ENCODE measurements at regions not wholly inside any gene's neighbourhood (a gene's known extent, or its start where the extent isn't known, plus 50 kb on each side); places are given as distances from the start of the nearest gene placed in this dataset.
"Not testable (repeated sequence)": the region's sequence is repeated elsewhere in the genome, so short reads cannot be mapped to it uniquely, and the experiment has no call there.

DNA sequence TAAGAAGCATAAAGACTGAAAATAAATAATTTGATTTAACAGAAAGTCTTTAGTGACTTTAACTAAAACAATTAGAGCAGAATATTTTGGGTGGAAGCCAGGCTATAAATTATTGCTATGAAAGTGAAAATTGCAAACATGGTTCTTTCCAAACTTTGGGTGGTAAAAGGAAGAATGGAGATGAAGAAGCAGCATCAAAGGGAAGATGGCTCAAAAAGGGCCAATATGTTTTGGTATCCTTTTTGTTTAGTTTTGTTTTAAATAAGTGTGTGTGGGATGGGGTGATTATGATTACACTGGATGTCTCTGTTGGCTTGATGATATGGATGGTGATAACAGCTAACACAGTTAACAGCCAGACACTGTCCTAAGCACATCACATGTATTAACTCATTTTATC, 153.7 kb downstream of the CYB561 start:
- DNase-seq (ENCODE audit: low spot score) = no peak

DNA sequence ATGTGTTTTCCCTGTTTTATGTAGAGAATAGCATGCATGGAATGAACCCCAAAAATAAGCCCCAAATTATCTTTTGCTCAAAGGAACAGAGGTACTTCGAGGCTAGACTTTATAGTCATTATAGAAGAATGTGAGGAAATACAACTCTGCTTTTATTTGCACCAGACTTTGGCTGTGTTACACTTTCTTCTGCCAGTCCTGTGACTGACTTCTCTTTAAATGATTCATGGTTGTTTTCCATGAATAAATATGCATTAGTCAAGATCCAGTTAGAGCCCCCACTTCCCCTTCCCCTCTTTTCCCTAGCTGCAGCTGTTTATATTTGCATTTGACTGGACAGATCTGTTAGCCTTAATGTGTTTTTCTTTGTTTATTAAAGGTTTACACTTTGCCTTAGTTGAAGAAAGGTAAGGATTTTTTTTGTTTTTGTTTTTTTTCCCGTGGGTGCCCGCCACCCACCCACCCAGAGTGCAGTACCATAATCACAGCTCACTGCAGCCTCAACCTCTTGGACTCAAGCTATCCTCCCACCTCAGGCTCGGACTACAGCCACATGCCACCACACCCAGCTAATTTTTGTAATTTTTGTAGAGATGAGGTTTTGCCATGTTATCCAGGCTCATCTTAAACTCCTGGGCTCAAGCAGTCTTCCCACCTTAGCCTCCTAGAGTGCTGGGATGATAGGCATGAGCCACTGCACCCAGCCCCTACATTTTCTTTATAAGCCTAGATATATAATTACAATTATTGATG, 152.6 kb downstream of the CYB561 start:
- DNase-seq (ENCODE audit: low spot score) = no peak

GRCh38 chr17:63294776-63295175, 151.3 kb downstream of the CYB561 start:
- no peak for DNase-seq (ENCODE audit: low spot score)

DNA sequence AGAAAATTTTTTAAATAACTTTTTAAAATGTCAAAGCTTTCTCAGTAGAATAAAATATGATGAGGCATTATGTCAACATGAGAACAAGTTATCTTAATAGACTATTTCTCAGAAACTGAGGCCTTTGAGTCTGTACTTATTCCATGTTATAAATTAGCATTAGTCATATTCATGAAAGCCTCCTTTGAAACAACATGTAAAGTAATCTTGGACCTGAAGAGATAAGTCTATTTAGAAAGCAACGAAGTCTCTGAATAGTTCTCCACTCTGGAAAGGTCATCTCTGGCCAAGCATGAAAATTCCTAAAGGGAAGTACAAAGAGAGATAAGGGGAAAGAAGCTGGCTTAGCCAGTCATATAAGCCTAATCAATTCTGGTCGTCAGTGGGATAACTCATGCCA, 150.8 kb downstream of the CYB561 start:
- DNase-seq (ENCODE audit: low spot score) = no peak

- DNase-seq (ENCODE audit: low spot score) = no peak
These were observed 150.1 kb downstream of the CYB561 start for GRCh38 chr17:63295839-63296590.

GRCh38 chr17:63298916-63299315, 147.2 kb downstream of the CYB561 start:
- DNase-seq (ENCODE audit: low spot score) = not testable (repeated sequence)

GRCh38 chr17:63304704-63305261, 141.3 kb downstream of the CYB561 start:
- DNase-seq (ENCODE audit: low spot score) = no peak

DNA sequence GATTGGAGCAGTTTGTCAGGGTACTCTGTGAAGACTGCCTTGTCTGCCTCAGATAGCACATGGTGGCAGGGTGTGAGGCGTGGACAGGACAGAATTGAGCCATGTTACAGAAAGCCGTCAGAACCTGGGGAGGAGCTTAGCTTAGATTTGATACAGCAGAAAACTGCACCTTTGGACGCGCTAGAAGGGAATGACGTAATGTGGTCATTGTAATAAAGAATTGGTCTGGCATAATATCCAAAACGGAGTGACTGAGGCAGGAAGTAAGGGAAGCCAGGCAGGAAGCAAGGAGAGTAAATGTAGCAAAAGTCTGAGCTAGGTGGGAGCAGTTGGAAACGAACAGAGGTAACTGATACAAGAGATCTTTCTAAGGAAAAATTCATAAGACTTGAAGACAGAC, 140.2 kb downstream of the CYB561 start:
- DNase-seq (ENCODE audit: low spot score) = no peak

DNA sequence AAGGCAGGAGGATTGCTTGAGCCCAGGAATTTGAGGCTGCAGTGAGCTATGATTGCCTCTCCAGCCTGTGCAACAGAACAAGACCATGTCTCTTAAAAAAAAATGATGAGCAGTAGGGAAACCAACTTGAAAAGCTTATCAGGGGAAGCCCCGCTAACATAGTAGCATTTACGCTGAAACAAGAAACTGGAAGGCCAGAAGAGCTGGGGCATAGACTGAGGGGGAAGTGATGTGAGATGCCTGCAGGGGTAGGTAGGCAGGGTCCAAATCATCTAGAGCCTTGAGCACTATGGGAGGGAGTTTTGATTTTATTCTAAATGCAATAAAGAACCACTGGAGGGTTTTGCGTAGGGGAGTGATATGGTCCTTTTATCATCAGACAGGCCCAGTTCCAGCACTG, 139.3 kb downstream of the CYB561 start:
- no peak for DNase-seq (ENCODE audit: low spot score)

DNA sequence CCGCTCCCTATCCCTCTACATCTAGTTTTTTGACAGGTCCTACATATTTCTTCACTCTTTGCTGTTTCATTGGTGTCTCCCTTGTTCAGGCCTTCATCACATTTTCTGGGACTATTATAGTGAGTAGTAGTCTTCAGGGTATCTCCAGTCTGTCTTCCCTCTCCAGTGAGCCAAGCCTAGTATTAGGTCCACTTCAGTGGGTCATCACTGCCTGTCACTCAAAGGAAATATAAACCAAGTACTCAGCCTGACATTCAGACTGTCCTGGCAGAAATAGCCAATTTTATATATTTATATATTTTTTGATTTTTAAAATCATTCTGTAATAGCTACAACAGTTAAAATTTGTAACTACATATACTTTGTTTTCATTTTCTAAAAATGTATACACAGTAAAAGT, 137.8 kb downstream of the CYB561 start:
- no peak for DNase-seq (ENCODE audit: low spot score)

GRCh38 chr17:63309021-63309420, 137.1 kb downstream of the CYB561 start:
- DNase-seq (ENCODE audit: low spot score) = no peak

DNA sequence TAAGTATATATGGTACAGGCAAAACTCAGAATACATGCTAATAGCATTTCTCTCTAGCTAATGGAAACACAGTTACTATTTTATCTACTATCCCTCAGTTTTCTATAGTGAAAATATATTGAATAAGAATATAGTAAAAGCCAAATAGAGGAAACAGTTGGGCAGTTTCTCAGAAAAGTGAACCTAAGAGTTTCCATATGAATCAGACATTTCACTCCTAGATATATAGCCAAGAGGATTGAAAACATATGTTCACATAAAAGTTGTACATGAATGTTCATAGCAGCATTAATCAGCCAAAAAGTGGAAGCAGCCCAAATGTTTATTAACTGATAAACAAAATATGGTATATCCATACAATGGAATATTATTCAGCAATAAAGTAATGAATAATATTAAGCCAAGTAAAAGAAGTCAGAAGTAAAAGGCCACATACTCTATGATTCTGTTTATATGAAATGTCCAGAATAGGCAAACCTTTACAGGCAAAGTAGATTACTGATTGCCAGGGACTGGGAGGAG, 134.6 kb downstream of the CYB561 start:
- DNase-seq (ENCODE audit: low spot score) = no peak

DNA sequence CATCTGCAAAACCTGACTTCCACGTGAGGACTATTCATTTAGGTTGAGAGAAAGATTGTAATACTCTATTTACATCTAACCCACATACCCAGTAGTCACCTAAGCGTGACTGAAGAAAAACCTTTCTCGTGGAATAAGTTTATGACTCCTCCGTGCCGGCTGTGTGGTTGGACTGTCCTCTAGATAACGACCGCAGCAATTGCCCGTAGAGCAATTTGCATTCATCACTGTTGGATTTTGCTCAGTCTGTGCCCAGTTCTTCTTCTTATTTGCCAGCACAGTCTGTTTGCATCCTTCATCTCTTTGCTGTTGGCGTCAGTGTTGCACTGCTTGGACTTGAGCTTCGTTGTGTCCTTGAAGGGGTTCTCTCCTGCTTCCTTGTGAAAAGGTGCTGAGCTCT, 131.3 kb downstream of the CYB561 start:
- no peak for DNase-seq (ENCODE audit: low spot score)

DNA sequence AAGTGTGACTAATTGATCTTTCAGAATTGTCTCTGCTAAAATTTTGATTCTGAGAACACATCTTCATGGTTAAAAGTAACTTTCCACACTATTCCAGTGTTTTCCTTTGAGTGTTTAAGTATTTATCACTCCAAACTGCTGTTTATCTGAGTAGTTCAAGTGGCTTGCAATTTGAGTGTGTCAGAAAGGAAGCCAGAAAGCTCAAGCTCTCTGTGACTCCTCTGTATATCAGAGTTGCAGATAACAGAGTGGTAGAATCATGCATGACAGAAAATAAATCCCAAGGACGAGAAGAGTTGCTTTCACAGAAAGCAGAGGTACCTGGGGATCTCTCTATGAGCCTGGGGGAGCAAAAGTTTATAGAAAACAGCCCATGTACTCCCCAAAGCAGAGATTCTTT, 130.0 kb downstream of the CYB561 start:
- DNase-seq (ENCODE audit: low spot score) = no peak

GRCh38 chr17:63317166-63317840, 128.8 kb downstream of the CYB561 start:
- no peak for DNase-seq (ENCODE audit: low spot score)

- no peak for DNase-seq (ENCODE audit: low spot score)
These were observed 120.3 kb downstream of the CYB561 start for GRCh38 chr17:63325808-63326207.

- no peak for DNase-seq (ENCODE audit: low spot score)
These were observed 116.2 kb downstream of the CYB561 start for GRCh38 chr17:63329876-63330275.

GRCh38 chr17:63331301-63332061, 114.6 kb downstream of the CYB561 start:
- DNase-seq (ENCODE audit: low spot score) = no peak

DNA sequence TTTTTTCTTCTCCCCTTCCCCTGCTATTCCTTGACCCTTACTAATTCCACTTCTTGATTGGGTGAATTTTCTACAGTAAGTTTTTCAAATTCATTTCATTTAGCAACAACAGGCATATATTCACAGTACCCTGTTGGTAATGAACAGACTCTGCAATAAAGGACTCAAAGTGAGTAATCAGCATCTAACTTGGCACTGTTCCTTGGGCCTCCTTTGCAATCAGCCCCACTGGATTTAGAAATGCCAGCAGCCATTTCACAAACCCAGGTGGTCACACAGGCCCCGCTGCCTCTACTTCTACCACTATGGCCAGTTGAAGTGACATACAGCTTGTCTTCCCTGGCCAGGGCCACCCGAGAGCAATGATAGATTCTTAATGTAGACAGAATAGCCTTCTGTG, 113.8 kb downstream of the CYB561 start:
- DNase-seq (ENCODE audit: low spot score) = no peak

DNA sequence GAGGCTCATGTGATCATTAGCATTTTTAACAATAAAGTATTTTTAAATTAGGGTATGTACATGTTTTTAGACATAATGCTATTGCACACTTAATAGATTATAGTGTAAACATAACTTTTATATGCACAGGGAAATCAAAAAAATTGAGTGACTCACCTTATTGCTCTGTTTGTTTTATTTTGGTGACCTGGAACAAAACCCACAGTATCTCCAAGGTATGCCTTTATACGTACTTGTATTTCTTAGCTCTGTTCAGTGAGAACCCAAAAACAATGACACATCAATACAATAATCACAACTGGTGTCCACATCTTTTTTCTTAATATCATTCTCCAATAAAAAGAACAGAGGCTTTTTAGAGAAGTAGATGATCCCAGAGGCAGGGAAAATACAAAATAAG, 112.2 kb downstream of the CYB561 start:
- DNase-seq (ENCODE audit: low spot score) = no peak

DNA sequence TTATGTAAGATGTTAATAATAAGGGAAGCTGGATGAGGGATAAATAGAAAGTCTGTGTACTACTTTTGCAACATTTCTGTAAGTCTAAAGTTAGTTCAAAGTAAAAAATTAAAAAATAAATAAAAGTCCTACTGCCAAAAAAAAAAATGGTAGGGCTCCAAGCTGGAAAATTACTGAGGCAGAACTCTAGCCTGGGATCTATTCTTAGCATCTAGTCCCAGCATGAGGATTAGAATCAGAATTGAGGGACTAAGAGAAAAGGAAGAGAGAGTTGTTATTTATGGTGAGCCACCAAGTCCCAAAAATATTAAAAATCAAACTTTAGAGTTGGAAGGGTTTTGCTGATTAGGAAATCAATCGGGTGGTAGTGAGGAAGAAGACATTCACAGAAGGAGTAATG, 110.3 kb downstream of the CYB561 start:
- no peak for DNase-seq (ENCODE audit: low spot score)

DNA sequence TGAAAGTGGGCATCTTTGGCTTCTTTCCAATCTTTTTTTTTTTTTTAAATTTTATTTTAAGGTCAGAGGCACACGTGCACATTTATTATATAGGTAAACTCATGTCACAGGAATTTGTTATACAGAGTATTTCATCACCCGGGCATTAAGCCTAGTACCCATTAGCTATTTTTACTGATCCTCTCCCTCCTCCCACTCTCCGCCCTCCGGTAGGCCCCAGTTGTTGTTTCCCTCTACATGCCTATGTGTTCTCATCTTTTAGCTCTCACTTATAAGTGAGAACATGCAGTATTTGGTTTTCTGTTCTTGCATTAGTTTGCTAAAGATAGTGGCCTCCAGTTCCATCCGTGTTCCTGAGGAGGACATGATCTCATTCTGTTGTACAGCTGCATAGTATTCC, 108.5 kb downstream of the CYB561 start:
- no peak for DNase-seq (ENCODE audit: low spot score)

Data from H4 (cell line).